ENCODE measurements at regions not wholly inside any gene's neighbourhood (a gene's known extent, or its start where the extent isn't known, plus 50 kb on each side); places are given as distances from the start of the nearest gene placed in this dataset.

DNA sequence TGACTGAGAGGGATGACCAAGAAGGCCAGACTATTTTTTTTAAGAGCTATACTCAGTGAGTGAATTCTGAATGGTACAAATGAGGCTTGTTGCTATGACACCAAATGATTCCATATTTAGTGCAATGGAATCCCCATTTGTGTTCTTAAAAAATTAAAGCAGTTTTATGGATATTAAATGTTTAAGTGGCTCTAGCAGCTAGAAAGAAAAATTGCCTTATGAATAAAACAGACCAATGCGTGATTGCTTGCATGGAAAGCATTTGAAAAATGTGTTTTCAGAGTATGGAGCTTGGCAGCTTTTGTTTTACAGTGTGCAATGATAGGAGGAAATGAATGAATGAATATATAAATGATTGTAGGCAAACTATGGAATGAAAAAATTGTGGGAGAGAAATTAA lies 238.8 kb upstream of the DPP10 start:
- Histone ChIP-seq H3K27ac (ENCODE audit: low read length) (no peak overlapping the region), H3K4me1 (ENCODE audit: control insufficient read depth, insufficient read depth, low read length) (no peaks in the 10 kb centered on the region), H3K27me3 (ENCODE audit: control insufficient read depth, insufficient read depth, low read length) (no peaks in the 10 kb centered on the region), H3K9me3 (ENCODE audit: control insufficient read depth, insufficient read depth, low read length) (no peaks in the 10 kb centered on the region), H3K36me3 (ENCODE audit: control insufficient read depth, insufficient read depth, low read length) (no peaks in the 10 kb centered on the region), H3K4me3 (ENCODE audit: low read length) (no peak overlapping the region)
- H3K36me3 Mint-ChIP-seq = no peaks in the 10 kb centered on the region
- 82% methylated on average over 1 of the region's 1 CpG for WGBS (ENCODE audit: insufficient coverage)
- H3K27ac Mint-ChIP-seq = no peak overlapping the region
- intact Hi-C loops (cut with micrococcal nuclease) = no loop called here
- H3K27me3 Mint-ChIP-seq (ENCODE audit: low read depth in 2 of 2) = peaks cover 0 to 5% of the 10 kb centered on the region in 2 donors
- no peak overlapping the region for H3K4me3 Mint-ChIP-seq
- no peaks in the 10 kb centered on the region for H3K4me1 Mint-ChIP-seq
- TF ChIP-seq, protein P1, sequence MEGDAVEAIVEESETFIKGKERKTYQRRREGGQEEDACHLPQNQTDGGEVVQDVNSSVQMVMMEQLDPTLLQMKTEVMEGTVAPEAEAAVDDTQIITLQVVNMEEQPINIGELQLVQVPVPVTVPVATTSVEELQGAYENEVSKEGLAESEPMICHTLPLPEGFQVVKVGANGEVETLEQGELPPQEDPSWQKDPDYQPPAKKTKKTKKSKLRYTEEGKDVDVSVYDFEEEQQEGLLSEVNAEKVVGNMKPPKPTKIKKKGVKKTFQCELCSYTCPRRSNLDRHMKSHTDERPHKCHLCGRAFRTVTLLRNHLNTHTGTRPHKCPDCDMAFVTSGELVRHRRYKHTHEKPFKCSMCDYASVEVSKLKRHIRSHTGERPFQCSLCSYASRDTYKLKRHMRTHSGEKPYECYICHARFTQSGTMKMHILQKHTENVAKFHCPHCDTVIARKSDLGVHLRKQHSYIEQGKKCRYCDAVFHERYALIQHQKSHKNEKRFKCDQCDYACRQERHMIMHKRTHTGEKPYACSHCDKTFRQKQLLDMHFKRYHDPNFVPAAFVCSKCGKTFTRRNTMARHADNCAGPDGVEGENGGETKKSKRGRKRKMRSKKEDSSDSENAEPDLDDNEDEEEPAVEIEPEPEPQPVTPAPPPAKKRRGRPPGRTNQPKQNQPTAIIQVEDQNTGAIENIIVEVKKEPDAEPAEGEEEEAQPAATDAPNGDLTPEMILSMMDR (IDR thresholded peaks at IDR 0.05) = no peak
- no peak for DNase-seq
- ATAC-seq = no peak
- no peaks in the 10 kb centered on the region for H3K9me3 Mint-ChIP-seq

DNA sequence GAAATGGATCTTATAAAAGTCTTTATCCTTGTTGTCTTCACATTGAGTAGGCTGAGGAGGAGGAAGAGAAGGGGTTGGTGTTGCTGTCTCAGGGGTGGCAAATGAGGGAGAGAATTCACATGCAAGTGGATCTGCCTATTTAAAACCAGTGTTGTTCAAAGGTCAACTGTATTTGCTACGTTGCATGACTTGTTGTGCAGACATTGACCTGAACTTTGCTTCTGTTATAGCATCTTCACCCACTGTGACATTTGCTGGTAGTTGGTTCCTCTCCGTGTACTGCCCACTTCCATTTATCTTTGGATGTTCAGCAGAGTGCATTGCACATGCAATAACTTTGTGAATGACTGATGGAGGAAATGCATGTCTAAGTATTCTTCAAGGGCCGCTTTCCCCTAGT lies 228.6 kb upstream of the DPP10 start:
- DNase-seq (no peak), ATAC-seq (no peak)
- no peak overlapping the region for H3K27ac Mint-ChIP-seq
- H3K36me3 Mint-ChIP-seq = no peaks in the 10 kb centered on the region
- no peaks in the 10 kb centered on the region for H3K4me1 Mint-ChIP-seq
- Histone ChIP-seq H3K36me3 (ENCODE audit: control insufficient read depth, insufficient read depth, low read length) (no peaks in the 10 kb centered on the region), H3K27ac (ENCODE audit: low read length) (no peak overlapping the region), H3K9me3 (ENCODE audit: control insufficient read depth, insufficient read depth, low read length) (no peaks in the 10 kb centered on the region), H3K27me3 (ENCODE audit: control insufficient read depth, insufficient read depth, low read length) (no peaks in the 10 kb centered on the region), H3K4me3 (ENCODE audit: low read length) (no peak overlapping the region), H3K4me1 (ENCODE audit: control insufficient read depth, insufficient read depth, low read length) (no peaks in the 10 kb centered on the region)
- peaks cover 0 to 2% of the 10 kb centered on the region in 2 donors for H3K9me3 Mint-ChIP-seq
- WGBS (ENCODE audit: insufficient coverage) = 79% methylated on average over 3 of the region's 3 CpGs
- TF ChIP-seq, protein P1 (IDR thresholded peaks at IDR 0.05) = no peak
- no peak overlapping the region for H3K4me3 Mint-ChIP-seq
- H3K27me3 Mint-ChIP-seq (ENCODE audit: low read depth in 2 of 2) = peaks cover 14 to 16% of the 10 kb centered on the region in 2 donors
- intact Hi-C loops (cut with micrococcal nuclease) = no loop called here

DNA sequence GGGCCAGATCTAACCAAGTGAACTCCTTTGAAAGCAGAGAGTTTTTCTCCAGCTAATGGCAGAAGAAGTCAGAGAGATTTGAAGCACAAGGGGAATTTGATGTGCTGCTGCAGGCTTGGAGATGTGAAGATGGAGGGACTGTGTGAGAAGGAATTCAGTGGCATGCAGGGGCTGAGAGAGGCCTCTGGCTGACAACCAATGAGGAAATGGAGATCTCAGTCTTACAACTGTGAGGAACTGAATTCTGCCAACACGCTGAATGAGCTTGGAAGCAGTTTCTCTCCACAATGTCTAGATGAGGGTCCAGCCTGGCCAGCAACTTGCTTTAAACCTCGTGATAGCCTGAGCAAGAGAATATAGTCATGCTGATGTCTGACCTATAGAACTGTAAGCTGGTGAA lies 224.1 kb upstream of the DPP10 start:
- H3K4me1 ChIP-seq (ENCODE audit: control insufficient read depth, insufficient read depth, low read length) = no peaks in the 10 kb centered on the region
- Mint-ChIP-seq H3K4me1 (no peaks in the 10 kb centered on the region), H3K27me3 (ENCODE audit: low read depth in 2 of 2) (peaks cover 20 to 24% of the 10 kb centered on the region in 2 donors), H3K4me3 (no peak overlapping the region), H3K36me3 (no peaks in the 10 kb centered on the region), H3K9me3 (no peaks in the 10 kb centered on the region), H3K27ac (no peak overlapping the region)
- no peaks in the 10 kb centered on the region for H3K36me3 ChIP-seq (ENCODE audit: control insufficient read depth, insufficient read depth, low read length)
- TF ChIP-seq, protein P1 (IDR thresholded peaks at IDR 0.05) = no peak
- no peak overlapping the region for H3K4me3 ChIP-seq (ENCODE audit: low read length)
- WGBS (ENCODE audit: insufficient coverage) = 46% methylated on average over 2 of the region's 2 CpGs
- no peaks in the 10 kb centered on the region for H3K9me3 ChIP-seq (ENCODE audit: control insufficient read depth, insufficient read depth, low read length)
- ATAC-seq (no peak), DNase-seq (no peak)
- H3K27me3 ChIP-seq (ENCODE audit: control insufficient read depth, insufficient read depth, low read length) = no peaks in the 10 kb centered on the region
- H3K27ac ChIP-seq (ENCODE audit: low read length) = no peak overlapping the region
- intact Hi-C loops (cut with micrococcal nuclease) = no loop called here

DNA sequence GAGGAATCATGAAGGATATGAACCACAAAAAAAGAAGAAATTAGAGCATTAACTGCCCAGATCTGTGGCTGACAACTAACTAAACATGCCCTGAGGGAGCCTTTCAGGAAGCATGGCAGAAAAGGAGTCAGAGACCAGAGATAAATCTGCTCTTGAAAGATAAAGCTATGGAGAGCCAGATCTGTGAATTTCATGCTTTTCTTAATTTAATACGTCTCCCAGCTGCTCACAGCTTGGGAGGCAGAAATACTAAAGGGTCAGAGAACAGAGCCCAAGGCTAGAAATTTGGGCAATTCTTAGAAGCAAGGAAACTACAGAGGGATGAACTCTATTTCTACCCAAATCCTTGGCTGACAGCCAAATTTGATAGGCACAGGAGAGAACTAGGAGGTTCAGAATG lies 223.0 kb upstream of the DPP10 start:
- Histone ChIP-seq H3K4me1 (ENCODE audit: control insufficient read depth, insufficient read depth, low read length) (no peaks in the 10 kb centered on the region), H3K9me3 (ENCODE audit: control insufficient read depth, insufficient read depth, low read length) (no peaks in the 10 kb centered on the region), H3K36me3 (ENCODE audit: control insufficient read depth, insufficient read depth, low read length) (no peaks in the 10 kb centered on the region), H3K4me3 (ENCODE audit: low read length) (no peak overlapping the region), H3K27ac (ENCODE audit: low read length) (no peak overlapping the region), H3K27me3 (ENCODE audit: control insufficient read depth, insufficient read depth, low read length) (no peaks in the 10 kb centered on the region)
- Mint-ChIP-seq H3K4me3 (no peak overlapping the region), H3K36me3 (no peaks in the 10 kb centered on the region), H3K4me1 (no peaks in the 10 kb centered on the region), H3K9me3 (no peaks in the 10 kb centered on the region), H3K27ac (no peak overlapping the region), H3K27me3 (ENCODE audit: low read depth in 2 of 2) (peaks cover 18 to 24% of the 10 kb centered on the region in 2 donors)
- TF ChIP-seq, protein P1 (IDR thresholded peaks at IDR 0.05) = no peak
- DNase-seq (no peak), ATAC-seq (no peak)
- intact Hi-C loops (cut with micrococcal nuclease) = no loop called here
- WGBS (ENCODE audit: insufficient coverage) = 70% methylated on average over 1 of the region's 1 CpG

Data from natural killer cell (primary cell).